PC-9 (cell line): ENCODE measurements at regions not wholly inside any gene's neighbourhood (a gene's known extent, or its start where the extent isn't known, plus 50 kb on each side); places are given as distances from the start of the nearest gene placed in this dataset.

Experiments
- BruUV-seq: library from RNA; stranded (reverse); fragments of 400-500 nt; replicated peaks from 2 replicates; lab custom pipeline; 2021; lab: Mats Ljungman, UMichigan
- CTCF ChIA-PET: fragments of 300-600 bp; sonication (Branson Sonifier 250); formaldehyde crosslinking; loops from one replicate; lab custom pipeline; 2022; ENCODE audit warnings: antibody characterized with exemption; lab: Charles Lee
- POLR2A ChIA-PET: fragments of 300-600 bp; sonication (Branson Sonifier 250); formaldehyde crosslinking; loops from one replicate; lab custom pipeline; 2022; ENCODE audit warnings: antibody characterized with exemption; ENCODE audit not compliant: unreplicated experiment; lab: Charles Lee
- DNase-seq, 2 experiments: peaks; one replicate each; pipeline versions ENCODE4 v3.0.0 to v3.0.0-alpha.2; 2015 to 2022; ENCODE audit warnings: mixed read lengths in 1 of 2
- H2AFZ ChIP-seq: fragments of 200-600 bp; sonication (generic); 2 replicates; pipeline ENCODE4 v1.8.1; 2017; ENCODE audit warnings: antibody characterized with exemption
- H3F3A ChIP-seq: fragments of 200-600 bp; sonication (generic); 2 replicates; pipeline ENCODE4 v1.8.1; 2017; ENCODE audit warnings: antibody characterized with exemption, mild to moderate bottlenecking, low read depth; ENCODE audit not compliant: insufficient read depth
- H3K27ac ChIP-seq: fragments of 200-600 bp; sonication (generic); 2 replicates; pipeline ENCODE4 v1.6.1; 2016; ENCODE audit warnings: mixed run types
- H3K27me3 ChIP-seq: fragments of 200-600 bp; sonication (generic); 2 replicates; pipeline ENCODE4 v1.6.1; 2016; ENCODE audit warnings: low read depth, mixed run types; ENCODE audit not compliant: insufficient read depth
- H3K36me3 ChIP-seq: fragments of 200-600 bp; sonication (generic); 2 replicates; pipeline ENCODE4 v1.6.1; 2016; ENCODE audit warnings: low read depth, mixed run types
- H3K4me1 ChIP-seq: fragments of 200-600 bp; sonication (generic); replicated peaks from 2 replicates; pipeline ENCODE4 v1.6.1; 2016; ENCODE audit warnings: mixed run types; ENCODE audit not compliant: insufficient read depth
- H3K4me2 ChIP-seq: fragments of 200-600 bp; sonication (generic); 2 replicates; pipeline ENCODE4 v1.6.1; 2017; ENCODE audit warnings: mixed run types
- H3K4me3 ChIP-seq: fragments of 200-600 bp; sonication (generic); 2 replicates; pipeline ENCODE4 v1.6.1; 2016; ENCODE audit warnings: mixed run types
- H3K79me2 ChIP-seq: fragments of 200-600 bp; sonication (generic); 2 replicates; pipeline ENCODE4 v1.6.1; 2017; ENCODE audit warnings: low read depth, mixed run types
- H3K9me2 ChIP-seq: fragments of 200-600 bp; sonication (generic); 2 replicates; pipeline ENCODE4 v1.8.1; 2017; ENCODE audit warnings: mild to moderate bottlenecking; ENCODE audit not compliant: insufficient read depth
- H3K9me3 ChIP-seq: fragments of 200-600 bp; sonication (generic); 2 replicates; pipeline ENCODE4 v1.8.1; 2016; ENCODE audit warnings: low read depth; ENCODE audit not compliant: insufficient read depth
- H4K20me1 ChIP-seq: fragments of 200-600 bp; sonication (generic); 2 replicates; pipeline ENCODE4 v1.8.1; 2017; ENCODE audit not compliant: insufficient read depth
- EZH2 ChIP-seq: fragments of 200-600 bp; sonication (generic); IDR thresholded peaks from 2 replicates; pipeline ENCODE4 v1.8.0; 2017; ENCODE audit warnings: antibody characterized with exemption, low read depth
- intact Hi-C: fragments of 100-400 bp; cut with micrococcal nuclease; formaldehyde crosslinking; loops from one replicate; pipeline ENCODE4 v1.10.0; 2022; ENCODE audit not compliant: unreplicated experiment
- TF ChIP-seq, protein P1 (sequence below): fragments of 200-600 bp; sonication (generic); conservative IDR thresholded peaks from 2 replicates; pipeline ENCODE4 v1.6.1; 2017; ENCODE audit warnings: mixed run types, antibody characterized with exemption, mild to moderate bottlenecking, moderate library complexity

DNA sequence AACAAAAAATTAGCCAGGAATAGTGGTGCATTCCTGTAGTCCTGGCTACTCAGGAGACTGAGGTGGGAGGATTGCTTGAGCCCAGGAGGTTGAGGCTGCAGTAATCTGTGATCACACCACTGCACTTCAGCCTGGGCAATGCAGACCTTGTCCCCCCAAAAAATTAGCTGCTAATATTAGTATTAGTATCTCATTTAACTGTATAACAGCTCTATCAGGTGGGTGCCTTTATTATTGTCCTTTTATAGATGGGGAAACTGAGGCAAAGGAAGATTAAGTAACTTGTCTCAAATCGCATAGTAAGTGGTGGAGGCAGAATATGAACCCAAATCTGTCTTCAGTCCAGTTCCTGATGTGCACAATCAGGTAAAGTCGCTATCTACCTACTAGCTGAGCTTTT is 142.3 kb upstream of the CRY1 start:
- DNase-seq, result no peak
- no peaks in the 10 kb centered on the region for H4K20me1 ChIP-seq
- TF ChIP-seq EZH2, result no peak
- TF ChIP-seq, protein P1, sequence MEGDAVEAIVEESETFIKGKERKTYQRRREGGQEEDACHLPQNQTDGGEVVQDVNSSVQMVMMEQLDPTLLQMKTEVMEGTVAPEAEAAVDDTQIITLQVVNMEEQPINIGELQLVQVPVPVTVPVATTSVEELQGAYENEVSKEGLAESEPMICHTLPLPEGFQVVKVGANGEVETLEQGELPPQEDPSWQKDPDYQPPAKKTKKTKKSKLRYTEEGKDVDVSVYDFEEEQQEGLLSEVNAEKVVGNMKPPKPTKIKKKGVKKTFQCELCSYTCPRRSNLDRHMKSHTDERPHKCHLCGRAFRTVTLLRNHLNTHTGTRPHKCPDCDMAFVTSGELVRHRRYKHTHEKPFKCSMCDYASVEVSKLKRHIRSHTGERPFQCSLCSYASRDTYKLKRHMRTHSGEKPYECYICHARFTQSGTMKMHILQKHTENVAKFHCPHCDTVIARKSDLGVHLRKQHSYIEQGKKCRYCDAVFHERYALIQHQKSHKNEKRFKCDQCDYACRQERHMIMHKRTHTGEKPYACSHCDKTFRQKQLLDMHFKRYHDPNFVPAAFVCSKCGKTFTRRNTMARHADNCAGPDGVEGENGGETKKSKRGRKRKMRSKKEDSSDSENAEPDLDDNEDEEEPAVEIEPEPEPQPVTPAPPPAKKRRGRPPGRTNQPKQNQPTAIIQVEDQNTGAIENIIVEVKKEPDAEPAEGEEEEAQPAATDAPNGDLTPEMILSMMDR, result no peak
- H3K79me2 ChIP-seq, result no peaks in the 10 kb centered on the region
- POLR2A ChIA-PET, result interaction anchor here (0.6 kb wide), 1 partner anchor 76 kb away, joined by 3 read pairs; no protein-coding TSS in a partner anchor
- H3K4me2 ChIP-seq, result no peak overlapping the region
- no peak overlapping the region for H3K4me3 ChIP-seq
- no peaks in the 10 kb centered on the region for H3K36me3 ChIP-seq
- intact Hi-C loops, result no loop called here
- H2AFZ ChIP-seq, result no peak overlapping the region
- H3K4me1 ChIP-seq, result peaks cover 24% of the 10 kb centered on the region
- H3K9me2 ChIP-seq, result no peaks in the 10 kb centered on the region
- H3K27ac ChIP-seq, result no peak overlapping the region
- BruUV-seq, result no TSS peak
- CTCF ChIA-PET, result interaction anchor here (0.6 kb wide), 1 partner anchor 72 kb away, joined by 3 read pairs; no protein-coding TSS in a partner anchor
- peaks cover 17% of the 10 kb centered on the region for H3F3A ChIP-seq
- no peaks in the 10 kb centered on the region for H3K9me3 ChIP-seq
- H3K27me3 ChIP-seq, result no peaks in the 10 kb centered on the region; the same call in 1 of the 2 replicates

DNA sequence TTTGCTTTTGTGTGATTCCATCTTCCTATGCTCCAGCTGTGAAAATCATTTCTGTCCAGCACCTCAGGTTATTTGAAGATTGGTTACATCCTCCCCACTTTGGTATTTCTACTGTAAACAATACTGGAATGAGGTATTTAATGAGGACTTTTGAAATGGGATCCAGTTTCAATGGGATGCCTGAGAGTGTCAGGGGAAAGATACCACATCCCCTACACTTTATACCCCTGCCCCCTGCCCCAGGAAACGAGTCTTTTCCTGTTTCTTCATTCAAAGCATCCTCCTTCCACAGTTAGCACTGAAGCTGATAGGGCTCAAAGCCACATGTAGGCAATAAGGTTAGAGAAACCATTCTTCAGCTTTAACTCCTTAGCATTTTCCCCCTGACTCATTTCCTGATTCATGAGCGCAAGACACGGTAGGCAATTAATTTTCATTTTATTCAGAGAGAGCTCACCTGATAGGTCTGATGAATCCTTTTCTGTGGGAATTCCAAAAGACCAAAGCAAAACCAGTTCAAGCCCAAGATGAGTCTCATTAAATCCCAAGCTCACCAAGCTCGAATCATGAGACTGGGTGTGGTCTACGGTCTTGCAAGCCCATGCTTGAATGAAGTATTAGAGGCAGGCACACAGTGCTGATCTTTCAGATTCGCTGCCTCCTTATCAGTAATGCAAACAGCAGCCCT is 143.6 kb upstream of the CRY1 start:
- peaks cover 24% of the 10 kb centered on the region for H3K4me1 ChIP-seq
- H3K9me3 ChIP-seq, result no peaks in the 10 kb centered on the region
- H3F3A ChIP-seq, result peaks cover 17% of the 10 kb centered on the region
- H4K20me1 ChIP-seq, result no peaks in the 10 kb centered on the region
- H3K4me2 ChIP-seq, result peak overlapping the region; percentile 54
- H3K79me2 ChIP-seq, result no peaks in the 10 kb centered on the region
- no peak overlapping the region for H2AFZ ChIP-seq
- no peak overlapping the region for H3K4me3 ChIP-seq
- peak overlapping the region; percentile 31 for H3K27ac ChIP-seq
- no peak for TF ChIP-seq EZH2
- TF ChIP-seq, protein P1, result no peak
- ChIA-PET CTCF (no interaction called here), POLR2A (no interaction called here)
- peak in 1 of 2 experiments; percentile 61 for DNase-seq
- intact Hi-C loops, result no loop called here
- no peaks in the 10 kb centered on the region for H3K36me3 ChIP-seq
- H3K9me2 ChIP-seq, result no peaks in the 10 kb centered on the region
- no TSS peak for BruUV-seq
- H3K27me3 ChIP-seq, result no peaks in the 10 kb centered on the region

DNA sequence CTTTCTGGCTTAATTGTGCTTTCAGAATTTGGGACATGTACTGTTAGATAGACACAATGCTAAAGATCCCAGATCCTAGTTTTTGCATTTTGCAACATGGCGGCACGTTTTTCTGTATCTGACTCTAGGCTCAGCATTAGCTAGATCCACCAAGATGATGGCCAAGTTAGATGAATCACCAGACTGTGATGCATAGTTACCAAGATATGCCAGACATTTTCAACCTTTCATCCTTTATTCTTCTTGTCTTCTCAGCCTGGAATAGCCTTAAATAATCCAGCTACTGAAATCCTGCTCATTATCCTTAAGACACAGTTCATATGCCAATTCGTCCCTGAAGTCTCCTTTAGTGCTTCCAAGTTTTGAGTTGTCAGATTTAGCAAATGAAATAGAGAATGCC is 144.9 kb upstream of the CRY1 start:
- intact Hi-C loops, result no loop called here
- Histone ChIP-seq H3K9me3 (no peaks in the 10 kb centered on the region), H3K4me1 (peaks cover 24% of the 10 kb centered on the region), H3F3A (peaks cover 17% of the 10 kb centered on the region), H3K4me3 (no peak overlapping the region), H3K27me3 (no peaks in the 10 kb centered on the region), H3K4me2 (no peak overlapping the region), H3K27ac (no peak overlapping the region), H4K20me1 (no peaks in the 10 kb centered on the region), H3K79me2 (no peaks in the 10 kb centered on the region), H3K36me3 (no peaks in the 10 kb centered on the region), H3K9me2 (no peaks in the 10 kb centered on the region), H2AFZ (no peak overlapping the region)
- TF ChIP-seq, protein P1, result no peak
- TF ChIP-seq EZH2, result no peak
- CTCF ChIA-PET, result no interaction called here
- no peak for DNase-seq
- POLR2A ChIA-PET, result no interaction called here
- no TSS peak for BruUV-seq
